DND-41 (cell line): ENCODE measurements at regions not wholly inside any gene's neighbourhood (a gene's known extent, or its start where the extent isn't known, plus 50 kb on each side); places are given as distances from the start of the nearest gene placed in this dataset.
A peak's percentile ranks its signal among the peaks of the same experiment; 100 is the strongest.

Source experiments
- ATAC-seq: fragments of 200-7000 bp; cut with Tn5 transposase; 3 replicates; pipeline ENCODE4 v1.9.1; 2021; ENCODE audit warnings: low read depth; ENCODE audit not compliant: insufficient read depth
- DNase-seq: peaks from one replicate; pipeline ENCODE4 v3.0.0-alpha.2; 2020
- H2AFZ ChIP-seq: 2 replicates; pipeline ENCODE4 v1.6.0; 2012; ENCODE audit warnings: low read depth, low read length
- H3K27ac ChIP-seq: 2 replicates; pipeline ENCODE4 v1.5.1; 2012; ENCODE audit warnings: low read length, inconsistent platforms
- H3K27me3 ChIP-seq: fragments of 200-600 bp; sonication (generic); 2 replicates; pipeline ENCODE4 v1.6.0; 2012; ENCODE audit warnings: low read length, mild to moderate bottlenecking, inconsistent platforms; ENCODE audit not compliant: insufficient read depth, poor library complexity
- H3K36me3 ChIP-seq: 2 replicates; pipeline ENCODE4 v1.5.1; 2012; ENCODE audit warnings: low read length, inconsistent platforms; ENCODE audit not compliant: insufficient read depth
- H3K4me1 ChIP-seq: 2 replicates; pipeline ENCODE4 v1.5.1; 2012; ENCODE audit warnings: mild to moderate bottlenecking, low read length; ENCODE audit not compliant: insufficient read depth
- H3K4me2 ChIP-seq: 2 replicates; pipeline ENCODE4 v1.6.0; 2012; ENCODE audit warnings: mild to moderate bottlenecking, moderate library complexity, low read length, inconsistent platforms; ENCODE audit not compliant: insufficient read depth
- H3K4me3 ChIP-seq, 2 experiments: fragments of 200-600 bp in 1 of 2; shearing (Covaris generic) in 1 of 2; 2 replicates each; pipeline ENCODE4 v1.5.1; 2012 to 2016; ENCODE audit warnings: inconsistent platforms in 2 of 2, low read length in 2 of 2, mild to moderate bottlenecking in 2 of 2, low read depth in 1 of 2, moderate library complexity in 1 of 2
- H3K79me2 ChIP-seq: 2 replicates; pipeline ENCODE4 v1.6.0; 2012; ENCODE audit warnings: low read length, inconsistent platforms; ENCODE audit not compliant: insufficient read depth
- H3K9ac ChIP-seq: 2 replicates; pipeline ENCODE4 v1.6.0; 2012; ENCODE audit warnings: low read depth, mild to moderate bottlenecking, inconsistent platforms, low read length, moderate library complexity
- H3K9me3 ChIP-seq: 2 replicates; pipeline ENCODE4 v1.5.1; 2012; ENCODE audit warnings: low read length, moderate library complexity, mild to moderate bottlenecking, inconsistent platforms; ENCODE audit not compliant: insufficient read depth, severe bottlenecking
- H4K20me1 ChIP-seq: 2 replicates; pipeline ENCODE4 v1.6.0; 2012; ENCODE audit warnings: low read length; ENCODE audit not compliant: insufficient read depth
- EZH2 ChIP-seq: IDR thresholded peaks from 3 replicates; pipeline ENCODE4 v1.6.1; 2012; ENCODE audit warnings: borderline replicate concordance, low read depth, mild to moderate bottlenecking, moderate library complexity, low read length, inconsistent platforms; ENCODE audit not compliant: severe bottlenecking
- TF ChIP-seq, protein P1 (sequence below): IDR thresholded peaks from 2 replicates; pipeline ENCODE4 v1.5.1; 2012; ENCODE audit warnings: borderline replicate concordance, low read length, moderate library complexity, mild to moderate bottlenecking; ENCODE audit not compliant: poor library complexity, severe bottlenecking; ENCODE audit errors: extremely low read depth

DNA sequence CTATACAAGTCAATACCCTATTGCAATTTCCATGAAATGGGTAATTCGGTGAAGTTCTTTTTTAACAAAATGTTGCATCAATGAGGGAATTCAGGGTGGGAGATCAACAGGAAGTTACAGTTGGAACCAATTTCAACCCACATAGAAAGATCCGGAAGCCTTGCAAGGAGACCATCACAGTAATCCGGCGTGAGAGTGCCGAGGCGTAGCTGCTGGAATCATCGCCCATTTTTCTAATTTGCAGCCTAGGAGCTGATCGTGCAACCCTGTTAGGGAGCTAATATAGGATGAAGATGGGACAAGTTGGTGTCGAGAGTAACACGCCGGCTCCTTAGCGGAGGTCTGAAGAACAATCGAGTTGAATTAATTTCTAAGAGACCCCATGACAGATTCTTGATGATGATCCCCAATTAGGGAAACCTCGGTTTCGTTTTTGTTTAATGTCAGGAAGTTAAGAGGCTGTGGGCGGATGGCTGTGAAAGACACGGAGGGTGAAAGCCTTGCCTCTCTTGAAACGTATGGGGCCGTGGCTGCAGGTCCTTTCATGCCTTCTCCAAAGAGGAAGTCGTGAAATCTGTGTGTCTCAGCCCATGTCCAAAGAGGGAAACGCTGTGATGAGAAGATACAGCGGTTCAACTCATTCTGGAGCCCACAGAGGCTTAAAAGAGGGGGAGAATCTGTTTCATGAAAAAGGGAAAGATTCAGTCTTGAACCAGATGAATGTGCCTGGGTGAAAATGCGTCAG lies 51.2 kb upstream of the CARD11 start:
- TF ChIP-seq EZH2 = no peak
- TF ChIP-seq, protein P1, sequence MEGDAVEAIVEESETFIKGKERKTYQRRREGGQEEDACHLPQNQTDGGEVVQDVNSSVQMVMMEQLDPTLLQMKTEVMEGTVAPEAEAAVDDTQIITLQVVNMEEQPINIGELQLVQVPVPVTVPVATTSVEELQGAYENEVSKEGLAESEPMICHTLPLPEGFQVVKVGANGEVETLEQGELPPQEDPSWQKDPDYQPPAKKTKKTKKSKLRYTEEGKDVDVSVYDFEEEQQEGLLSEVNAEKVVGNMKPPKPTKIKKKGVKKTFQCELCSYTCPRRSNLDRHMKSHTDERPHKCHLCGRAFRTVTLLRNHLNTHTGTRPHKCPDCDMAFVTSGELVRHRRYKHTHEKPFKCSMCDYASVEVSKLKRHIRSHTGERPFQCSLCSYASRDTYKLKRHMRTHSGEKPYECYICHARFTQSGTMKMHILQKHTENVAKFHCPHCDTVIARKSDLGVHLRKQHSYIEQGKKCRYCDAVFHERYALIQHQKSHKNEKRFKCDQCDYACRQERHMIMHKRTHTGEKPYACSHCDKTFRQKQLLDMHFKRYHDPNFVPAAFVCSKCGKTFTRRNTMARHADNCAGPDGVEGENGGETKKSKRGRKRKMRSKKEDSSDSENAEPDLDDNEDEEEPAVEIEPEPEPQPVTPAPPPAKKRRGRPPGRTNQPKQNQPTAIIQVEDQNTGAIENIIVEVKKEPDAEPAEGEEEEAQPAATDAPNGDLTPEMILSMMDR = no peak
- Histone ChIP-seq H3K4me3 (no peak overlapping the region), H3K4me2 (no peak overlapping the region), H3K9ac (no peak overlapping the region), H3K79me2 (no peaks in the 10 kb centered on the region), H3K36me3 (no peaks in the 10 kb centered on the region), H3K4me1 (peaks cover 8% of the 10 kb centered on the region), H2AFZ (0 out of 2 replicates have a peak overlapping the region, but pooled peaks have one; percentile 26), H3K27ac (no peak overlapping the region), H3K9me3 (no peaks in the 10 kb centered on the region), H3K27me3 (no peaks in the 10 kb centered on the region), H4K20me1 (no peaks in the 10 kb centered on the region)
- DNase-seq (peak; percentile 34), ATAC-seq (peak; percentile 73; the same call in 2 of the 3 replicates)

DNA sequence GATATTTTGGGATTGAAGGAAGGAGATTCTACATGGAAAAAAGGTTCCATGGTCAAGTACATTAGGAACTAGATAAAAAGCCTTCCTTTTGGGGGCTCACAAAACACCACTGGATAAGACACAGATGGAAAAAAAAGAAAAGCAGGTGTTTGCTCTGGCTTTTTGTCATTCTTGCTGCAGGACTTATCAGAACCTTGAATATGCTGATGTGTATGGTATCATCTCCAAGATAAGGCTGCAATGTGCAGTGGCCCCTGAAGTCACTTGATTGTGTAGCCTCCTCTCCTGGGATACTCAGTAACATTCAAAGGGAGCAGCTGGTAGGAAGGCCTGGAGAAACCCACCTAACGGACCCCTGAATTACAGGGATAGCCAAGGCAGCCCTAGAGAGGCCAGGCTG lies 54.1 kb upstream of the CARD11 start:
- no peaks in the 10 kb centered on the region for H3K36me3 ChIP-seq
- ATAC-seq (no peak), DNase-seq (no peak)
- H3K9ac ChIP-seq = no peak overlapping the region
- no peak for TF ChIP-seq EZH2
- TF ChIP-seq, protein P1 = no peak
- H2AFZ ChIP-seq = no peak overlapping the region
- no peaks in the 10 kb centered on the region for H3K27me3 ChIP-seq
- H3K79me2 ChIP-seq = no peaks in the 10 kb centered on the region
- H3K4me3 ChIP-seq = no peak overlapping the region
- no peak overlapping the region for H3K4me2 ChIP-seq
- no peak overlapping the region for H3K27ac ChIP-seq
- H4K20me1 ChIP-seq = no peaks in the 10 kb centered on the region
- no peaks in the 10 kb centered on the region for H3K9me3 ChIP-seq
- peaks cover 4% of the 10 kb centered on the region; the same call in 1 of the 2 replicates for H3K4me1 ChIP-seq

DNA sequence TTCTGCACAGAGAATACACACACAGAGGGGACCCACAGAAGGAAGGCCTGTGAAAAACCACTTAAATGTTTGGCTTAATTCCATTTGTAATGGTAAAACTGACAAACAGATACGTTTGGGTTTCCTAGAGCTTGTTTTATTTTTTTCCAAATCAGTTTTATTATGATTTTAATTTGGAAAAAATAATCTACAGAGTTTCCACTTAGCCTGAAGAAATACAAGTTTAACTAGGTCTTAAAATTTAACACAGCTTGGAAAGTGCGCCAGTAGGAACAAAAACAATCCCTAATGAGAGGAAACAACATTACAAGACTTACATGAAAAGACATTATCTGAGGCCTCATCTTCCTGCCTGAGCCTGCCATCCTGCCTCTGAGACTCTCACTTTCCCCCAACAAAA lies 58.5 kb upstream of the CARD11 start:
- ATAC-seq = no peak
- no peak overlapping the region for H3K4me3 ChIP-seq
- no peak overlapping the region for H3K9ac ChIP-seq
- no peak overlapping the region for H3K4me2 ChIP-seq
- TF ChIP-seq EZH2 = no peak
- TF ChIP-seq, protein P1 = no peak
- no peak overlapping the region for H3K27ac ChIP-seq
- no peaks in the 10 kb centered on the region for H3K36me3 ChIP-seq
- H3K79me2 ChIP-seq = no peaks in the 10 kb centered on the region
- H2AFZ ChIP-seq = no peak overlapping the region
- H4K20me1 ChIP-seq = no peaks in the 10 kb centered on the region
- peaks cover 3% of the 10 kb centered on the region for H3K27me3 ChIP-seq
- no peaks in the 10 kb centered on the region for H3K4me1 ChIP-seq
- H3K9me3 ChIP-seq = no peaks in the 10 kb centered on the region
- no peak for DNase-seq
